HepG2 (cell line): ENCODE measurements at regions not wholly inside any gene's neighbourhood (a gene's known extent, or its start where the extent isn't known, plus 50 kb on each side); places are given as distances from the start of the nearest gene placed in this dataset.

ENCODE experiments used
- ATAC-seq: fragments of 200-7000 bp; cut with Tn5 transposase; 3 replicates; pipeline ENCODE4 v1.9.1; 2020; ENCODE audit warnings: mild to moderate bottlenecking, moderate library complexity
- BruUV-seq: library from RNA; stranded (reverse); fragments of 400-500 nt; replicated peaks from 2 replicates; lab custom pipeline; 2021; lab: Mats Ljungman, UMichigan
- CTCF ChIA-PET: fragments of 300-600 bp; formaldehyde crosslinking; extraction: SDS; loops from one replicate; lab custom pipeline; 2021; ENCODE audit warnings: low total read pairs, inconsistent platforms, low intra/inter-chr PET ratio; lab: Yijun Ruan, JAX
- POLR2A ChIA-PET: fragments of 350-600 bp; sonication (Branson Sonifier 250); formaldehyde crosslinking; loops from one replicate; lab custom pipeline; 2020; ENCODE audit warnings: antibody characterized with exemption, inconsistent platforms; lab: Yijun Ruan, JAX
- DNase-seq: peaks from one replicate; pipeline ENCODE4 v3.0.0-alpha.2; 2015; ENCODE audit warnings: low spot score
- FAIRE-seq: peaks from 3 replicates; lab custom pipeline; 2011; peaks lifted over from hg19 to GRCh38; lab: Jason Lieb, UNC
- H2AFZ ChIP-seq: one replicate; pipeline ENCODE4 v1.6.1; 2011; ENCODE audit warnings: low read length, inconsistent platforms
- H3K27ac ChIP-seq: fragments of 300-600 bp; 3 replicates; pipeline ENCODE4 v1.8.0; 2011; ENCODE audit warnings: mixed run types, mild to moderate bottlenecking, mixed read lengths, low read length, inconsistent platforms; ENCODE audit not compliant: insufficient read depth; ENCODE audit errors: extremely low read length
- H3K27me3 ChIP-seq, 2 experiments: fragments of 200-600 bp in 1 of 2; 2 replicates in 1 of 2; 3 replicates in 1 of 2; pipeline versions ENCODE4 v1.6.0 to v1.8.0; 2011; ENCODE audit warnings: low read length in 2 of 2, mild to moderate bottlenecking in 2 of 2, moderate library complexity in 2 of 2, inconsistent platforms in 1 of 2; ENCODE audit not compliant: insufficient read depth in 2 of 2, control insufficient read depth in 1 of 2
- H3K36me3 ChIP-seq, 2 experiments: fragments of 200-600 bp in 1 of 2; replicated peaks in 1 of 2; 2 replicates in 1 of 2; 3 replicates in 1 of 2; pipeline versions ENCODE4 v1.5.1 to v1.8.0; 2011; ENCODE audit warnings: low read length in 2 of 2, inconsistent platforms in 1 of 2; ENCODE audit not compliant: insufficient read depth in 2 of 2, control insufficient read depth in 1 of 2
- H3K4me1 ChIP-seq: 2 replicates; pipeline ENCODE4 v1.5.1; 2012; ENCODE audit warnings: low read length, inconsistent platforms; ENCODE audit not compliant: insufficient read depth
- H3K4me2 ChIP-seq: 2 replicates; pipeline ENCODE4 v1.6.0; 2011; ENCODE audit warnings: low read depth, low read length, inconsistent platforms
- H3K4me3 ChIP-seq, 3 experiments: fragments of 200-600 bp in 1 of 3; sonication (generic), shearing (Covaris generic) in 1 of 3; replicated peaks in 1 of 3; 2 replicates each; pipeline ENCODE4 v1.5.1; 2011 to 2016; ENCODE audit warnings: low read length in 3 of 3, inconsistent platforms in 2 of 3, low read depth in 2 of 3, mild to moderate bottlenecking in 2 of 3, control low read depth in 1 of 3, mixed read lengths in 1 of 3; ENCODE audit not compliant: insufficient read depth in 1 of 3
- H3K79me2 ChIP-seq: one replicate; pipeline ENCODE4 v1.6.1; 2011; ENCODE audit warnings: low read length, inconsistent platforms; ENCODE audit not compliant: insufficient read depth
- H3K9ac ChIP-seq: 2 replicates; pipeline ENCODE4 v1.6.0; 2011; ENCODE audit warnings: mild to moderate bottlenecking, low read depth, low read length, inconsistent platforms; ENCODE audit not compliant: insufficient read depth
- H3K9me3 ChIP-seq: 2 replicates; pipeline ENCODE4 v1.5.1; 2012; ENCODE audit warnings: mild to moderate bottlenecking, low read length
- H4K20me1 ChIP-seq: 2 replicates; pipeline ENCODE4 v1.6.0; 2011; ENCODE audit warnings: inconsistent platforms, mild to moderate bottlenecking, low read length, moderate library complexity; ENCODE audit not compliant: insufficient read depth
- MAFK ChIP-seq, 2 experiments: IDR thresholded peaks in 1 of 2; conservative IDR thresholded peaks in 1 of 2; 2 replicates each; pipeline ENCODE4 v1.6.1; 2011; ENCODE audit warnings: improper control_type of control experiment in 2 of 2, low read length in 2 of 2
- MNT ChIP-seq: fragments of 450-650 bp; IDR thresholded peaks from 2 replicates; pipeline ENCODE4 v1.6.1; 2016
- STAG1 ChIP-seq: sonication (generic); formaldehyde crosslinking; IDR thresholded peaks from 2 replicates; pipeline ENCODE4 v1.4.0; 2020; ENCODE audit warnings: missing genetic modification reagents
- ZNF547 ChIP-seq: sonication (generic); formaldehyde crosslinking; IDR thresholded peaks from 2 replicates; pipeline ENCODE4 v1.5.1; 2020; ENCODE audit warnings: mild to moderate bottlenecking, missing genetic modification reagents
- WGBS: methylation state at CpG from one replicate; pipeline ENCODE4 v1.1.6; 2017; ENCODE audit warnings: low lambda C conversion rate; 5-methylcytosine and 5-hydroxymethylcytosine counted together
- in situ Hi-C: cut with HindIII; loops from 2 replicates; pipeline ENCODE4 v1.10.0; 2017; ENCODE audit warnings: low pct_unique_long_range_greater_than_20kb; ENCODE audit not compliant: extremely low pct_ligation_motif_present
- intact Hi-C: fragments of 100-400 bp; cut with micrococcal nuclease; formaldehyde crosslinking; loops from one replicate; pipeline ENCODE4 v1.10.0; 2022; ENCODE audit not compliant: unreplicated experiment
- TF ChIP-seq, protein P1 (sequence below): sonication (generic); formaldehyde crosslinking; IDR thresholded peaks from 2 replicates; pipeline ENCODE4 v1.9.0; 2021; ENCODE audit warnings: mild to moderate bottlenecking, missing genetic modification reagents

DNA sequence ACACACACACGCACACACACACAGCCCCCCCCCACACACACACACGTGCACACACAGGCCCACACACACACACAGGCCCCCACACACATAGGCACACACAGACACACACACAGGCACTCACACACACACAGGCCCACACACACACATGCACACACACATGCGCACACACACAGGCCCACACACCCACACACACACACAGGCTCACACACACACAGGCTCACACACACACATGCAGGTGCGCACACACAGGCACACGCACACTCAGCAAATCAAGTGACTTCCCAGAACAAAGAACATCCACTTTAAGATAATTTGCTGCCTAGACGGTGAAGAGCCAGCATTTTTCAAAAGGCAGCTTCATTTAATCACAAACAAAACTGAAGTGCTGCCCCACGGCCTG, 78.5 kb upstream of the FBRSL1 start:
- Histone ChIP-seq H4K20me1 (no peaks in the 10 kb centered on the region), H3K9ac (no peak overlapping the region), H3K79me2 (no peaks in the 10 kb centered on the region), H3K4me1 (peaks cover 15% of the 10 kb centered on the region), H3K27me3 (peaks cover 18 to 59% of the 10 kb centered on the region in 2 experiments), H3K27ac (no peak overlapping the region), H3K4me3 (no peak overlapping the region), H3K9me3 (no peaks in the 10 kb centered on the region), H3K36me3 (no peaks in the 10 kb centered on the region), H2AFZ (no peak overlapping the region), H3K4me2 (no peak overlapping the region)
- ChIA-PET CTCF (no interaction called here), POLR2A (no interaction called here)
- no peak for FAIRE-seq
- intact Hi-C loops, result no loop called here
- TF ChIP-seq ZNF547 (CRISPR knock-in tag), result no peak
- no peak for TF ChIP-seq STAG1 (CRISPR knock-in tag)
- TF ChIP-seq, protein P1, sequence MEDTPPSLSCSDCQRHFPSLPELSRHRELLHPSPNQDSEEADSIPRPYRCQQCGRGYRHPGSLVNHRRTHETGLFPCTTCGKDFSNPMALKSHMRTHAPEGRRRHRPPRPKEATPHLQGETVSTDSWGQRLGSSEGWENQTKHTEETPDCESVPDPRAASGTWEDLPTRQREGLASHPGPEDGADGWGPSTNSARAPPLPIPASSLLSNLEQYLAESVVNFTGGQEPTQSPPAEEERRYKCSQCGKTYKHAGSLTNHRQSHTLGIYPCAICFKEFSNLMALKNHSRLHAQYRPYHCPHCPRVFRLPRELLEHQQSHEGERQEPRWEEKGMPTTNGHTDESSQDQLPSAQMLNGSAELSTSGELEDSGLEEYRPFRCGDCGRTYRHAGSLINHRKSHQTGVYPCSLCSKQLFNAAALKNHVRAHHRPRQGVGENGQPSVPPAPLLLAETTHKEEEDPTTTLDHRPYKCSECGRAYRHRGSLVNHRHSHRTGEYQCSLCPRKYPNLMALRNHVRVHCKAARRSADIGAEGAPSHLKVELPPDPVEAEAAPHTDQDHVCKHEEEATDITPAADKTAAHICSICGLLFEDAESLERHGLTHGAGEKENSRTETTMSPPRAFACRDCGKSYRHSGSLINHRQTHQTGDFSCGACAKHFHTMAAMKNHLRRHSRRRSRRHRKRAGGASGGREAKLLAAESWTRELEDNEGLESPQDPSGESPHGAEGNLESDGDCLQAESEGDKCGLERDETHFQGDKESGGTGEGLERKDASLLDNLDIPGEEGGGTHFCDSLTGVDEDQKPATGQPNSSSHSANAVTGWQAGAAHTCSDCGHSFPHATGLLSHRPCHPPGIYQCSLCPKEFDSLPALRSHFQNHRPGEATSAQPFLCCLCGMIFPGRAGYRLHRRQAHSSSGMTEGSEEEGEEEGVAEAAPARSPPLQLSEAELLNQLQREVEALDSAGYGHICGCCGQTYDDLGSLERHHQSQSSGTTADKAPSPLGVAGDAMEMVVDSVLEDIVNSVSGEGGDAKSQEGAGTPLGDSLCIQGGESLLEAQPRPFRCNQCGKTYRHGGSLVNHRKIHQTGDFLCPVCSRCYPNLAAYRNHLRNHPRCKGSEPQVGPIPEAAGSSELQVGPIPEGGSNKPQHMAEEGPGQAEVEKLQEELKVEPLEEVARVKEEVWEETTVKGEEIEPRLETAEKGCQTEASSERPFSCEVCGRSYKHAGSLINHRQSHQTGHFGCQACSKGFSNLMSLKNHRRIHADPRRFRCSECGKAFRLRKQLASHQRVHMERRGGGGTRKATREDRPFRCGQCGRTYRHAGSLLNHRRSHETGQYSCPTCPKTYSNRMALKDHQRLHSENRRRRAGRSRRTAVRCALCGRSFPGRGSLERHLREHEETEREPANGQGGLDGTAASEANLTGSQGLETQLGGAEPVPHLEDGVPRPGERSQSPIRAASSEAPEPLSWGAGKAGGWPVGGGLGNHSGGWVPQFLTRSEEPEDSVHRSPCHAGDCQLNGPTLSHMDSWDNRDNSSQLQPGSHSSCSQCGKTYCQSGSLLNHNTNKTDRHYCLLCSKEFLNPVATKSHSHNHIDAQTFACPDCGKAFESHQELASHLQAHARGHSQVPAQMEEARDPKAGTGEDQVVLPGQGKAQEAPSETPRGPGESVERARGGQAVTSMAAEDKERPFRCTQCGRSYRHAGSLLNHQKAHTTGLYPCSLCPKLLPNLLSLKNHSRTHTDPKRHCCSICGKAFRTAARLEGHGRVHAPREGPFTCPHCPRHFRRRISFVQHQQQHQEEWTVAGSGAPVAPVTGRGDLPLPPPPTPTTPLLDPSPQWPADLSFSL (CRISPR knock-in tag), result peak; percentile 90
- peak; percentile 7 to 18; a peak in 1 of 4 replicates for TF ChIP-seq MAFK (conservative IDR thresholded peaks at IDR 0.05 in 1 of 2, IDR thresholded peaks at IDR 0.05 in 1 of 2; ENCODE audit: low read length in 2 of 2)
- peak; percentile 19 for TF ChIP-seq MNT
- DNase-seq, result no peak
- WGBS, result 54% methylated on average over 5 of the region's 7 CpGs
- no TSS peak for BruUV-seq
- in situ Hi-C loops, result no loop called here
- no peak for ATAC-seq
